ENCODE measurements at regions not wholly inside any gene's neighbourhood (a gene's known extent, or its start where the extent isn't known, plus 50 kb on each side); places are given as distances from the start of the nearest gene placed in this dataset.

- TF ChIP-seq CTCF (IDR thresholded peaks at IDR 0.05; ENCODE audit: insufficient read depth, low read length, poor library complexity, severe bottlenecking) (no peak), EZH2phosphoT487 (conservative IDR thresholded peaks at IDR 0.05; ENCODE audit: low read length) (no peak)
Observed at GRCh38 chr2:173625315-173625714, 270.6 kb downstream of the CDCA7 start.
